CD14-positive monocyte (primary cell): ENCODE measurements at regions not wholly inside any gene's neighbourhood (a gene's known extent, or its start where the extent isn't known, plus 50 kb on each side); places are given as distances from the start of the nearest gene placed in this dataset.

Experiments
- DNase-seq, 3 donors: peaks; one replicate each; pipeline ENCODE4 v3.0.0-alpha.2; 2011 to 2022
- H2AFZ ChIP-seq: 2 replicates; pipeline ENCODE4 v1.6.0; 2012; ENCODE audit warnings: mild to moderate bottlenecking, low read depth, low read length, inconsistent platforms; ENCODE audit not compliant: insufficient read depth, poor library complexity, severe bottlenecking
- H3K27ac ChIP-seq, 2 donors: 1 replicate in 1 of 2; 2 replicates in 1 of 2; pipeline ENCODE4 v1.5.1; 2012 to 2013; ENCODE audit warnings: low read length in 2 of 2, control low read depth in 1 of 2, inconsistent platforms in 1 of 2, low read depth in 1 of 2, mild to moderate bottlenecking in 1 of 2
- H3K27me3 ChIP-seq, 2 donors: one replicate each; pipeline versions ENCODE4 v1.6.0 to v1.6.1; 2011 to 2013; ENCODE audit warnings: low read length in 2 of 2; ENCODE audit not compliant: control insufficient read depth in 2 of 2, insufficient read depth in 2 of 2
- H3K36me3 ChIP-seq, 2 donors: replicated peaks in 1 of 2; 1 replicate in 1 of 2; 2 replicates in 1 of 2; pipeline versions ENCODE4 v1.5.1 to v1.6.1; 2012 to 2013; ENCODE audit warnings: low read length in 2 of 2, control low read depth in 1 of 2, inconsistent platforms in 1 of 2, mild to moderate bottlenecking in 1 of 2; ENCODE audit not compliant: insufficient read depth in 2 of 2, control insufficient read depth in 1 of 2
- H3K4me1 ChIP-seq, 2 donors: 1 replicate in 1 of 2; 2 replicates in 1 of 2; pipeline versions ENCODE4 v1.5.1 to v1.6.1; 2012 to 2013; ENCODE audit warnings: low read length in 2 of 2, control low read depth in 1 of 2, inconsistent platforms in 1 of 2, mild to moderate bottlenecking in 1 of 2, moderate library complexity in 1 of 2; ENCODE audit not compliant: insufficient read depth in 2 of 2, control insufficient read depth in 1 of 2
- H3K4me2 ChIP-seq: replicated peaks from 2 replicates; pipeline ENCODE3; 2012; ENCODE audit warnings: low read length, moderate library complexity, mild to moderate bottlenecking; ENCODE audit not compliant: poor library complexity, severe bottlenecking; ENCODE audit errors: extremely low read depth
- H3K4me3 ChIP-seq, 3 experiments: fragments of 200-600 bp in 1 of 3; sonication (generic) in 1 of 3; replicated peaks in 1 of 3; 1 replicate in 2 of 3; 2 replicates in 1 of 3; pipeline ENCODE4 v1.5.1; 2011 to 2013; ENCODE audit warnings: low read length in 3 of 3, mild to moderate bottlenecking in 3 of 3, control low read depth in 2 of 3, low read depth in 2 of 3, inconsistent platforms in 1 of 3, moderate library complexity in 1 of 3
- H3K79me2 ChIP-seq: 2 replicates; pipeline ENCODE4 v1.6.0; 2012; ENCODE audit warnings: mild to moderate bottlenecking, control low read depth, inconsistent platforms, low read length, moderate library complexity; ENCODE audit not compliant: insufficient read depth
- H3K9ac ChIP-seq: 2 replicates; pipeline ENCODE4 v1.6.0; 2017; ENCODE audit warnings: low read length, mild to moderate bottlenecking; ENCODE audit not compliant: insufficient read depth, poor library complexity, severe bottlenecking
- H3K9me3 ChIP-seq, 2 donors: replicated peaks in 1 of 2; 1 replicate in 1 of 2; 2 replicates in 1 of 2; pipeline versions ENCODE4 v1.5.1 to v1.6.1; 2012 to 2013; ENCODE audit warnings: low read length in 2 of 2, control low read depth in 1 of 2; ENCODE audit not compliant: control insufficient read depth in 1 of 2, insufficient read depth in 1 of 2
- H4K20me1 ChIP-seq: 2 replicates; pipeline ENCODE4 v1.6.0; 2012; ENCODE audit warnings: mild to moderate bottlenecking, low read length, control low read depth, moderate library complexity; ENCODE audit not compliant: insufficient read depth
- H3K27ac Mint-ChIP-seq, 7 donors: one replicate each; pipeline ENCODE4 v1.8.0; 2020; ENCODE audit warnings: mild to moderate bottlenecking in 7 of 7, mixed read lengths in 7 of 7, moderate library complexity in 6 of 7, inconsistent platforms in 2 of 7
- H3K27me3 Mint-ChIP-seq, 3 donors: one replicate each; pipeline ENCODE4 v1.8.0; 2021 to 2022; ENCODE audit warnings: low read depth in 3 of 3, mild to moderate bottlenecking in 3 of 3, mixed read lengths in 3 of 3, moderate library complexity in 3 of 3, inconsistent platforms in 1 of 3
- H3K36me3 Mint-ChIP-seq, 2 donors: one replicate each; pipeline ENCODE4 v1.8.0; 2020; ENCODE audit warnings: mixed read lengths in 2 of 2, inconsistent platforms in 1 of 2, mild to moderate bottlenecking in 1 of 2
- H3K4me1 Mint-ChIP-seq: one replicate; pipeline ENCODE4 v1.8.0; 2020; ENCODE audit warnings: mild to moderate bottlenecking, mixed read lengths
- H3K4me3 Mint-ChIP-seq, 2 donors: one replicate each; pipeline ENCODE4 v1.8.0; 2020; ENCODE audit warnings: mild to moderate bottlenecking in 2 of 2, mixed read lengths in 2 of 2, moderate library complexity in 1 of 2
- H3K9me3 Mint-ChIP-seq, 7 donors: one replicate each; pipeline ENCODE4 v1.8.0; 2020 to 2022; ENCODE audit warnings: mixed read lengths in 7 of 7, mild to moderate bottlenecking in 6 of 7, moderate library complexity in 6 of 7, inconsistent platforms in 2 of 7
- CTCF ChIP-seq: fragments of 200-600 bp; IDR thresholded peaks from one replicate; pipeline ENCODE4 v1.8.0; 2022; ENCODE audit warnings: antibody characterized with exemption, mild to moderate bottlenecking
- WGBS: methylation state at CpG from one replicate; pipeline ENCODE4 v1.1.5; 2013; ENCODE audit warnings: missing lambda C conversion rate; ENCODE audit not compliant: insufficient coverage; 5-methylcytosine and 5-hydroxymethylcytosine counted together
- intact Hi-C, 2 donors: fragments of 100-400 bp; cut with micrococcal nuclease; formaldehyde crosslinking; loops; one replicate each; pipeline versions ENCODE4 v1.15.0 to v1.15.1; 2023

GRCh38 chr20:51285684-51286083 is 256.8 kb downstream of the NFATC2 start:
- Histone ChIP-seq H3K27me3 (peaks cover 0 to 2% of the 10 kb centered on the region in 2 donors), H3K79me2 (no peaks in the 10 kb centered on the region), H3K4me1 (no peaks in the 10 kb centered on the region), H3K9ac (no peak overlapping the region), H3K9me3 (no peaks in the 10 kb centered on the region), H3K27ac (no peak overlapping the region), H2AFZ (no peak overlapping the region), H3K36me3 (no peaks in the 10 kb centered on the region), H3K4me2 (no peak overlapping the region), H4K20me1 (no peaks in the 10 kb centered on the region), H3K4me3 (no peak overlapping the region)
- 87% methylated on average over 2 of the region's 4 CpGs for WGBS
- Mint-ChIP-seq H3K4me1 (no peaks in the 10 kb centered on the region), H3K27me3 (peaks cover 1 to 4% (median 4%) of the 10 kb centered on the region in 3 donors), H3K9me3 (peaks cover 0 to 4% (median 2%) of the 10 kb centered on the region in 7 donors), H3K36me3 (no peaks in the 10 kb centered on the region), H3K27ac (no peak overlapping the region), H3K4me3 (no peak overlapping the region)
- no peak for DNase-seq
- no peak for TF ChIP-seq CTCF
- intact Hi-C loops = no loop called here

GRCh38 chr20:51284871-51285270 is 257.6 kb downstream of the NFATC2 start:
- no peak for DNase-seq
- Histone ChIP-seq H3K27ac (no peak overlapping the region), H3K27me3 (peaks cover 0 to 1% of the 10 kb centered on the region in 2 donors), H2AFZ (no peak overlapping the region), H4K20me1 (no peaks in the 10 kb centered on the region), H3K4me2 (no peak overlapping the region), H3K9ac (no peak overlapping the region), H3K4me3 (no peak overlapping the region), H3K4me1 (no peaks in the 10 kb centered on the region), H3K36me3 (no peaks in the 10 kb centered on the region), H3K9me3 (no peaks in the 10 kb centered on the region), H3K79me2 (no peaks in the 10 kb centered on the region)
- WGBS = 96% methylated on average over 6 of the region's 6 CpGs
- H3K27me3 Mint-ChIP-seq = peaks cover 3 to 6% (median 4%) of the 10 kb centered on the region in 3 donors
- no peak overlapping the region for H3K27ac Mint-ChIP-seq
- H3K9me3 Mint-ChIP-seq = peaks cover 0 to 4% (median 1%) of the 10 kb centered on the region in 7 donors
- H3K36me3 Mint-ChIP-seq = no peaks in the 10 kb centered on the region
- intact Hi-C loops = no loop called here
- no peak for TF ChIP-seq CTCF
- no peak overlapping the region for H3K4me3 Mint-ChIP-seq
- H3K4me1 Mint-ChIP-seq = no peaks in the 10 kb centered on the region
